SU-DHL-6 (cell line): ENCODE measurements at regions not wholly inside any gene's neighbourhood (a gene's known extent, or its start where the extent isn't known, plus 50 kb on each side); places are given as distances from the start of the nearest gene placed in this dataset.
"Not testable (repeated sequence)": the region's sequence is repeated elsewhere in the genome, so short reads cannot be mapped to it uniquely, and the experiment has no call there.

Experiments used
- H2AFZ ChIP-seq: fragments of 200-600 bp; sonication (generic); 2 replicates; pipeline ENCODE4 v1.6.1; 2014; ENCODE audit warnings: low read depth, mild to moderate bottlenecking, moderate library complexity, mixed read lengths, antibody characterized with exemption, low read length; ENCODE audit not compliant: severe bottlenecking
- H3F3A ChIP-seq: fragments of 200-600 bp; shearing (Covaris generic); 2 replicates; pipeline ENCODE4 v1.6.0; 2016; ENCODE audit warnings: antibody characterized with exemption, mild to moderate bottlenecking; ENCODE audit not compliant: insufficient read depth
- H3K27ac ChIP-seq: fragments of 200-600 bp; sonication (generic); 2 replicates; pipeline ENCODE4 v1.5.1; 2016; ENCODE audit warnings: low read depth, mild to moderate bottlenecking, low read length, moderate library complexity, mixed read lengths
- H3K27me3 ChIP-seq: fragments of 200-600 bp; sonication (generic), shearing (Covaris generic); 2 replicates; pipeline ENCODE4 v1.6.0; 2014; ENCODE audit warnings: mild to moderate bottlenecking, low read length
- H3K36me3 ChIP-seq: fragments of 200-600 bp; sonication (generic); 2 replicates; pipeline ENCODE4 v1.6.1; 2014; ENCODE audit warnings: mild to moderate bottlenecking, low read length, mixed read lengths
- H3K4me2 ChIP-seq: fragments of 300-600, 200-600 bp; shearing (Covaris generic), sonication (generic); 2 replicates; pipeline ENCODE4 v1.6.0; 2014; ENCODE audit warnings: low read length, low read depth, mild to moderate bottlenecking; ENCODE audit not compliant: poor library complexity, severe bottlenecking
- H3K4me3 ChIP-seq: fragments of 200-600 bp; sonication (generic); 2 replicates; pipeline ENCODE4 v1.5.1; 2014; ENCODE audit warnings: antibody characterized with exemption, low read length, mild to moderate bottlenecking, mixed read lengths; ENCODE audit not compliant: insufficient read depth, poor library complexity, severe bottlenecking
- H3K79me2 ChIP-seq: fragments of 200-600 bp; sonication (generic); 2 replicates; pipeline ENCODE4 v1.6.1; 2014; ENCODE audit warnings: mild to moderate bottlenecking, low read length, moderate library complexity; ENCODE audit not compliant: insufficient read depth
- H3K9ac ChIP-seq: fragments of 200-600 bp; sonication (generic); 2 replicates; pipeline ENCODE4 v1.7.0; 2014; ENCODE audit warnings: mild to moderate bottlenecking, low read length
- H3K9me2 ChIP-seq: fragments of 200-600 bp; sonication (generic); replicated peaks from 2 replicates; pipeline ENCODE4 v1.6.1; 2014; ENCODE audit warnings: low read length; ENCODE audit not compliant: insufficient read depth
- H3K9me3 ChIP-seq: fragments of 200-600 bp; sonication (generic); 2 replicates; pipeline ENCODE4 v1.6.1; 2014; ENCODE audit warnings: low read length, mixed read lengths; ENCODE audit not compliant: insufficient read depth
- H4K20me1 ChIP-seq: fragments of 200-600 bp; sonication (generic); 2 replicates; pipeline ENCODE4 v1.6.1; 2014; ENCODE audit warnings: low read depth, mild to moderate bottlenecking, antibody characterized with exemption, low read length, moderate library complexity, mixed read lengths
- EZH2phosphoT487 ChIP-seq: fragments of 200-600 bp; sonication (generic), shearing (Covaris generic); conservative IDR thresholded peaks from 2 replicates; pipeline ENCODE4 v1.6.1; 2018; ENCODE audit warnings: mild to moderate bottlenecking, antibody characterized with exemption, low read length, moderate library complexity, mixed read lengths
- TF ChIP-seq, protein P1 (sequence below): fragments of 200-600 bp; sonication (generic); IDR thresholded peaks from one replicate; pipeline ENCODE4 v1.5.1; 2017; ENCODE audit warnings: antibody characterized with exemption, mild to moderate bottlenecking, low read length, moderate library complexity; ENCODE audit not compliant: insufficient read depth, poor library complexity, severe bottlenecking

DNA sequence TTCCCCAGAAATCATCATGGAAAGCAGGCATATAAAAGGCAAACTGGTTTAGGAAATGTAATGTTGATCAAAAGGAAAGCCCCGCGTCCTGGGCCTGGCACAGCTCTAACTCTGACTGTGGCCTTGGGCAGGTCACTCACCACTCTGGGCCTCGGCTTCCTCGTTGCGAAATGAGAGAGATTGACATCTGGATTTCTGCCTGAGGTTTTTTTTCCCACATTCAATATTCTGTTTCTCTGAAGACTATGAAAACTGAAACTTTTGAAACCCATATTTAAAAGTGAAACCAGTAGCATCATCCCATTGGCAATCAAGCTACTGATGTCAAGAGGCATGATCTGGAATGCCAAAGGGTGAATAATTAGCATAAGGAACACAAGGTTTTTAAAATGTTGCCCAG is 369.7 kb upstream of the NPVF start:
- Histone ChIP-seq H3K4me2 (no peak overlapping the region), H2AFZ (no peak overlapping the region)

DNA sequence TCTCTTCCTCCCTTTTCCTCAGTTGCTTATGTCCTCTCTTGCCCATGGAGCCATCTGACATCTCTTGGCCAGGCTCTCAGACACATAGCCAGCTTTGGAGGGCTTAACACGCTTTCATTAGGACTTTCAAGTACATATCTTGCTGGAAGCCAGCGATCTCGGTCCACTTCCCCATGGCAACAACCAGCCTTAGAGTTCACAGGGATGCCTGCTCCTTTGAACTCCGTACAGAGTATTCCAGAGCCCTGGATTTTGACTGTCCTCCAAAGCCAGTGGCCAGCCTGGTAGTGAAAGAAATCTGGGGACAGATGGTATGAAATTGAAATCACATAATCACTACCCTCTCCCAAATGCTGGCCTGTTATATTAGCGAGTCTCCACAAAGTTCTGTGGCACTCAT is 370.5 kb upstream of the NPVF start:
- Histone ChIP-seq H3K79me2 (no peaks in the 10 kb centered on the region), H3K9me3 (no peaks in the 10 kb centered on the region), H2AFZ (no peak overlapping the region), H3K36me3 (no peaks in the 10 kb centered on the region), H3K27me3 (no peaks in the 10 kb centered on the region), H3K27ac (no peak overlapping the region), H4K20me1 (no peaks in the 10 kb centered on the region), H3K9ac (no peak overlapping the region), H3K4me3 (no peak overlapping the region), H3K9me2 (peaks cover 4% of the 10 kb centered on the region; the same call in 1 of the 2 replicates), H3K4me2 (no peak overlapping the region), H3F3A (no peaks in the 10 kb centered on the region)
- TF ChIP-seq, protein P1, sequence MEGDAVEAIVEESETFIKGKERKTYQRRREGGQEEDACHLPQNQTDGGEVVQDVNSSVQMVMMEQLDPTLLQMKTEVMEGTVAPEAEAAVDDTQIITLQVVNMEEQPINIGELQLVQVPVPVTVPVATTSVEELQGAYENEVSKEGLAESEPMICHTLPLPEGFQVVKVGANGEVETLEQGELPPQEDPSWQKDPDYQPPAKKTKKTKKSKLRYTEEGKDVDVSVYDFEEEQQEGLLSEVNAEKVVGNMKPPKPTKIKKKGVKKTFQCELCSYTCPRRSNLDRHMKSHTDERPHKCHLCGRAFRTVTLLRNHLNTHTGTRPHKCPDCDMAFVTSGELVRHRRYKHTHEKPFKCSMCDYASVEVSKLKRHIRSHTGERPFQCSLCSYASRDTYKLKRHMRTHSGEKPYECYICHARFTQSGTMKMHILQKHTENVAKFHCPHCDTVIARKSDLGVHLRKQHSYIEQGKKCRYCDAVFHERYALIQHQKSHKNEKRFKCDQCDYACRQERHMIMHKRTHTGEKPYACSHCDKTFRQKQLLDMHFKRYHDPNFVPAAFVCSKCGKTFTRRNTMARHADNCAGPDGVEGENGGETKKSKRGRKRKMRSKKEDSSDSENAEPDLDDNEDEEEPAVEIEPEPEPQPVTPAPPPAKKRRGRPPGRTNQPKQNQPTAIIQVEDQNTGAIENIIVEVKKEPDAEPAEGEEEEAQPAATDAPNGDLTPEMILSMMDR: no peak
- TF ChIP-seq EZH2phosphoT487: no peak

More for the DNA sequence above, 369.7 kb upstream of the NPVF start:
- no peak overlapping the region for H3K4me3 ChIP-seq
- H3F3A ChIP-seq: no peaks in the 10 kb centered on the region
- no peak for TF ChIP-seq EZH2phosphoT487
- TF ChIP-seq, protein P1: no peak
- no peaks in the 10 kb centered on the region for H3K27me3 ChIP-seq
- no peaks in the 10 kb centered on the region for H4K20me1 ChIP-seq
- peaks cover 4% of the 10 kb centered on the region; the same call in 1 of the 2 replicates for H3K9me2 ChIP-seq
- no peaks in the 10 kb centered on the region for H3K36me3 ChIP-seq
- no peaks in the 10 kb centered on the region for H3K9me3 ChIP-seq
- H3K79me2 ChIP-seq: no peaks in the 10 kb centered on the region
- no peak overlapping the region for H3K9ac ChIP-seq
- no peak overlapping the region for H3K27ac ChIP-seq

DNA sequence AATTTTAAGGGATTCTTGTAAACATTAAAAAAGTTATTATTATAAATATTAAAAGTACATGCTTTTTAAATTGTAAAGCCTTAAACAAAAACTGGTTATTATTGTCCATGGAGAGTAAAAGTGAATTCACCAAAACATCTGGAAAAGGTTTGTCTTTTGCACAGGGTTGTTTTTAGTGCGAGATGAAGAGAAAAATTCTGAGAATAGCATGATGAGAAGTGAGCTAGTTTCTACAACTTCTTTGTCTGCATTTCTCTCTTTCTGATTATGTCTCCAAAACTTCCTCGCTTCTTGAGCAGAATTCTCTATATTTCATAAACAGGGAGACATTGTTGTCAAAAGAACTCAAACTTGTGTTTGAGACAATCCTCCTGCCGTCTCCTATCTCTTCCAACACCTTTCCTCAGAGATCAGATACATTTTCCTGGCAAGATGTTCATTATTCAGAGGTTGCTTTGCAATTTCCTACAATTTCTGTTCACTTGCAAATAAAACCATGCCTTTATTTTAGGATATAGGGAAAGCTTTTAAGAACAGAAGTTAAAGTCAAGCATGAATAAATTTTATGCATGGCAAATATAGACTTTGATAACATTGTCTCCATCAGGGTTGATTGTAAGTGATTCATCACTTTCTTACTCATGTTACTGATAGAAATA is 372.1 kb upstream of the NPVF start:
- Histone ChIP-seq H3K4me3 (no peak overlapping the region), H4K20me1 (no peaks in the 10 kb centered on the region), H3K9me2 (peaks cover 4% of the 10 kb centered on the region; the same call in 1 of the 2 replicates), H3K27ac (no peak overlapping the region), H3K9ac (no peak overlapping the region), H3K4me2 (no peak overlapping the region), H3K79me2 (no peaks in the 10 kb centered on the region), H3F3A (no peaks in the 10 kb centered on the region), H3K9me3 (no peaks in the 10 kb centered on the region), H2AFZ (no peak overlapping the region), H3K27me3 (no peaks in the 10 kb centered on the region), H3K36me3 (no peaks in the 10 kb centered on the region)
- TF ChIP-seq, protein P1: no peak

DNA sequence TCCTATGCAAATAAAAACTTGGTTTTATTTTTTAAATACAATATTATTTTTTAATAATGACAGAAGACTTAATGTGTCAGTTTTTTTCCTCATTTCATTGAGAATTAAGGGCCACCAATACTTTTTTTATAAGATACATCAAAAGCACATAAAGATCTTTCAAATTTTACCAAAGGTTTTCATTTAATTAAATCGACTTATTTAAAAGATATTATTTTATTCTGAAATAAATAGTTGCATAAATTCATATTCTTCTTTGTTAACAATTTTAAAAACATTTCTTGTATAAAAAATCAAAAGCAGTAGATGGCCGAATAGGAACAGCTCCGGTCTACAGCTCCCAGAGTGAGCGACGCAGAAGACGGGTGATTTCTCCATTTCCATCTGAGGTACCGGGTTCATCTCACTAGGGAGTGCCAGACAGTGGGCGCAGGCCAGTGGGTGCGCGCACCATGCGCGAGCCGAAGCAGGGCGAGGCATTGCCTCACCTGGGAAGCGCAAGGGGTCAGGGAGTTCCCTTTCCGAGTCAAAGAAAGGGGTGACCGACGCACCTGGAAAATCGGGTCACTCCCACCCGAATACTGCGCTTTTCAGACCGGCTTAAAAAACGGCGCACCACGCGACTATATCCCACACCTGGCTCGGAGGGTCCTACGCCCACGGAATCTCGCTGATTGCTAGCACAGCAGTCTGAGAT is 374.6 kb upstream of the NPVF start:
- not testable (repeated sequence) for H3K4me3 ChIP-seq

DNA sequence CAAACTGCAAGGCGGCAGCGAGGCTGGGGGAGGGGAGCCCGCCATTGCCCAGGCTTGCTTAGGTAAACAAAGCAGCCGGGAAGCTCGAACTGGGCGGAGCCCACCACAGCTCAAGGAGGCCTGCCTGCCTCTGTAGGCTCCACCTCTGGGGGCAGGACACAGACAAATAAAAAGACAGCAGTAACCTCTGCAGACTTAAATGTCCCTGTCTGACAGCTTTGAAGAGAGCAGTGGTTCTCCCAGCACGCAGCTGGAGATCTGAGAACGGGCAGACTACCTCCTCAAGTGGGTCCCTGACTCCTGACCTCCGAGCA is 375.1 kb upstream of the NPVF start:
- not testable (repeated sequence) for H3K27me3 ChIP-seq, H3F3A ChIP-seq, H3K9me2 ChIP-seq, H3K79me2 ChIP-seq, H2AFZ ChIP-seq, H3K36me3 ChIP-seq, H4K20me1 ChIP-seq, H3K9me3 ChIP-seq, H3K9ac ChIP-seq, H3K4me2 ChIP-seq, H3K4me3 ChIP-seq, H3K27ac ChIP-seq

More for the DNA sequence above, 374.6 kb upstream of the NPVF start:
- H3F3A ChIP-seq, H3K9ac ChIP-seq, H3K9me3 ChIP-seq, H3K9me2 ChIP-seq, H2AFZ ChIP-seq, H3K27ac ChIP-seq, H3K36me3 ChIP-seq, H3K27me3 ChIP-seq, H3K79me2 ChIP-seq, H4K20me1 ChIP-seq: not testable (repeated sequence)
- H3K4me2 ChIP-seq: peak overlapping the region; percentile 40
